Keratinocyte (primary cell): ENCODE measurements at regions not wholly inside any gene's neighbourhood (a gene's known extent, or its start where the extent isn't known, plus 50 kb on each side); places are given as distances from the start of the nearest gene placed in this dataset.
"Not testable (repeated sequence)": the region's sequence is repeated elsewhere in the genome, so short reads cannot be mapped to it uniquely, and the experiment has no call there.

ENCODE experiments used
- DNase-seq: peaks from one replicate; pipeline ENCODE4 v3.0.0-alpha.2; 2011; ENCODE audit warnings: low read depth, missing footprints, low spot score
- FAIRE-seq: peaks from 2 replicates; lab custom pipeline; 2011; peaks lifted over from hg19 to GRCh38; lab: Jason Lieb, UNC
- H2AFZ ChIP-seq: 2 replicates; pipeline ENCODE4 v1.6.0; 2012; ENCODE audit warnings: low read length, control low read depth, inconsistent platforms; ENCODE audit not compliant: control insufficient read depth
- H3K27ac ChIP-seq: 2 replicates; pipeline ENCODE4 v1.5.1; 2011; ENCODE audit warnings: low read length; ENCODE audit not compliant: control insufficient read depth, insufficient read depth
- H3K27me3 ChIP-seq: 3 replicates; pipeline ENCODE4 v1.6.0; 2011; ENCODE audit warnings: low read length; ENCODE audit not compliant: control insufficient read depth, insufficient read depth; ENCODE audit errors: extremely low read depth
- H3K36me3 ChIP-seq, 2 experiments: 2 replicates in 1 of 2; 3 replicates in 1 of 2; pipeline ENCODE4 v1.5.1; 2011; ENCODE audit warnings: low read length in 2 of 2, mild to moderate bottlenecking in 1 of 2; ENCODE audit not compliant: control insufficient read depth in 2 of 2, insufficient read depth in 2 of 2; ENCODE audit errors: extremely low read depth in 1 of 2
- H3K4me1 ChIP-seq: 3 replicates; pipeline ENCODE4 v1.5.1; 2011; ENCODE audit warnings: low read length; ENCODE audit not compliant: control insufficient read depth, insufficient read depth; ENCODE audit errors: extremely low read depth
- H3K4me2 ChIP-seq: 3 replicates; pipeline ENCODE4 v1.6.0; 2011; ENCODE audit warnings: low read depth, low read length; ENCODE audit not compliant: control insufficient read depth, insufficient read depth; ENCODE audit errors: extremely low read depth
- H3K4me3 ChIP-seq, 3 experiments: fragments of 200-600 bp in 1 of 3; sonication (generic) in 1 of 3; 2 replicates in 2 of 3; 3 replicates in 1 of 3; pipeline ENCODE4 v1.5.1; 2011 to 2016; ENCODE audit warnings: low read length in 3 of 3, mild to moderate bottlenecking in 3 of 3, control low read depth in 2 of 3, inconsistent platforms in 1 of 3, low read depth in 1 of 3, mixed read lengths in 1 of 3, mixed run types in 1 of 3, moderate library complexity in 1 of 3; ENCODE audit not compliant: control insufficient read depth in 2 of 3, insufficient read depth in 2 of 3; ENCODE audit errors: extremely low read depth in 1 of 3
- H3K79me2 ChIP-seq: 2 replicates; pipeline ENCODE4 v1.6.0; 2012; ENCODE audit warnings: low read length; ENCODE audit not compliant: control insufficient read depth, insufficient read depth
- H3K9ac ChIP-seq: 3 replicates; pipeline ENCODE4 v1.6.0; 2011; ENCODE audit warnings: low read length; ENCODE audit not compliant: control insufficient read depth, insufficient read depth; ENCODE audit errors: extremely low read depth
- H3K9me1 ChIP-seq: 3 replicates; pipeline ENCODE4 v1.6.0; 2011; ENCODE audit warnings: low read length; ENCODE audit not compliant: control insufficient read depth, insufficient read depth; ENCODE audit errors: extremely low read depth
- H3K9me3 ChIP-seq: 2 replicates; pipeline ENCODE4 v1.5.1; 2012; ENCODE audit warnings: low read depth, low read length; ENCODE audit not compliant: control insufficient read depth
- H4K20me1 ChIP-seq: 3 replicates; pipeline ENCODE4 v1.6.0; 2011; ENCODE audit warnings: low read length; ENCODE audit not compliant: control insufficient read depth, insufficient read depth; ENCODE audit errors: extremely low read depth
- CTCF ChIP-seq, 3 experiments: IDR thresholded peaks in 1 of 3; conservative IDR thresholded peaks in 1 of 3; optimal IDR thresholded peaks in 1 of 3; 2 replicates in 2 of 3; 3 replicates in 1 of 3; pipeline versions ENCODE3 to v1.5.1; 2011; ENCODE audit warnings: low read length in 3 of 3, mild to moderate bottlenecking in 3 of 3, moderate library complexity in 2 of 3, control low read depth in 1 of 3, inconsistent platforms in 1 of 3; ENCODE audit not compliant: insufficient read depth in 2 of 3; ENCODE audit errors: extremely low read depth in 1 of 3
- EZH2 ChIP-seq: IDR thresholded peaks from one replicate; pipeline ENCODE4 v1.6.1; 2012; ENCODE audit warnings: inconsistent platforms, mild to moderate bottlenecking, low read length, moderate library complexity
- dilution Hi-C: fragments of 300-500 bp; cut with MboI; formaldehyde crosslinking; loops from one replicate; pipeline ENCODE4 v1.7.0; 2020; ENCODE audit warnings: low sequenced_read_pairs; ENCODE audit not compliant: extremely low pct_ligation_motif_present

DNA sequence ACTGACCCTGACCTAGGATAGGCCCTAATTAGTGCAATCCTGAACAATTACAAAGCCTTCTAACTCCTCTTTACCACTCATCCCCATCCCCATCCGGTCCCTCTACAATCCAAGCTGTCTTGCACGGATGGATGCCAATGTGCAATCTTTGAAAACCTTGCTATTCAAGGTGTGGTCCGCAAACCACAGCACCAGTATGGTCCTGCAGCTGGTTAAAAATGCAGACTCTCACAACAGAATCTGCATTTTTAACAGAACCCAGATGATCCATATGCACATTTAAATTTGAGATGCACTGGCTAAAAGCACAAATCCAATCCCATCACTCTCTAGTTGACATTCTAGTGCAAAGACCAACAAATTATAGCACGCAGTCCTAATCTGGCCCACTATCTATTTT is 230.6 kb upstream of the KRR1 start:
- Histone ChIP-seq H4K20me1 (no peaks in the 10 kb centered on the region), H2AFZ (no peak overlapping the region), H3K4me3 (no peak overlapping the region), H3K27me3 (no peaks in the 10 kb centered on the region), H3K36me3 (no peaks in the 10 kb centered on the region), H3K9me3 (no peaks in the 10 kb centered on the region), H3K9me1 (no peaks in the 10 kb centered on the region), H3K27ac (no peak overlapping the region), H3K9ac (no peak overlapping the region), H3K79me2 (no peaks in the 10 kb centered on the region), H3K4me1 (peaks cover 17% of the 10 kb centered on the region), H3K4me2 (no peak overlapping the region)
- TF ChIP-seq EZH2, result no peak
- no peak for TF ChIP-seq CTCF (optimal IDR thresholded peaks at IDR 0.05 in 1 of 3, IDR thresholded peaks at IDR 0.05 in 1 of 3, conservative IDR thresholded peaks at IDR 0.05 in 1 of 3; ENCODE audit: extremely low read depth in 1 of 3, insufficient read depth in 2 of 3, low read length in 3 of 3)
- DNase-seq (no peak), FAIRE-seq (no peak)
- dilution Hi-C loops, result no loop called here

- no peak overlapping the region for H2AFZ ChIP-seq
- H3K9me1 ChIP-seq, result no peaks in the 10 kb centered on the region
- TF ChIP-seq EZH2, result no peak
- no peak for TF ChIP-seq CTCF (optimal IDR thresholded peaks at IDR 0.05 in 1 of 3, IDR thresholded peaks at IDR 0.05 in 1 of 3, conservative IDR thresholded peaks at IDR 0.05 in 1 of 3; ENCODE audit: extremely low read depth in 1 of 3, insufficient read depth in 2 of 3, low read length in 3 of 3)
- H3K27ac ChIP-seq, result no peak overlapping the region
- H3K27me3 ChIP-seq, result no peaks in the 10 kb centered on the region
- H3K4me3 ChIP-seq, result no peak overlapping the region
- H3K36me3 ChIP-seq, result no peaks in the 10 kb centered on the region
- dilution Hi-C loops, result no loop called here
- H4K20me1 ChIP-seq, result no peaks in the 10 kb centered on the region
- H3K79me2 ChIP-seq, result no peaks in the 10 kb centered on the region
- H3K9me3 ChIP-seq, result no peaks in the 10 kb centered on the region
- DNase-seq (no peak), FAIRE-seq (no peak)
- peaks cover 18% of the 10 kb centered on the region for H3K4me1 ChIP-seq
- no peak overlapping the region for H3K4me2 ChIP-seq
- no peak overlapping the region for H3K9ac ChIP-seq
Observed at GRCh38 chr12:75739912-75740311, 228.5 kb upstream of the KRR1 start.

- H3K9ac ChIP-seq, H3K27me3 ChIP-seq, H3K9me1 ChIP-seq, FAIRE-seq, H2AFZ ChIP-seq, H3K36me3 ChIP-seq, H3K4me3 ChIP-seq, DNase-seq, dilution Hi-C loops, H3K27ac ChIP-seq, H4K20me1 ChIP-seq, H3K9me3 ChIP-seq, H3K79me2 ChIP-seq, H3K4me2 ChIP-seq: not testable (repeated sequence)
- H3K4me1 ChIP-seq, result peaks cover 18% of the 10 kb centered on the region
Observed at GRCh38 chr12:75739098-75739497, 227.7 kb upstream of the KRR1 start.
